IPS-20b (cell line): ENCODE measurements at regions not wholly inside any gene's neighbourhood (a gene's known extent, or its start where the extent isn't known, plus 50 kb on each side); places are given as distances from the start of the nearest gene placed in this dataset.

Experiments used
- H3K27ac ChIP-seq: one replicate; pipeline ENCODE4 v1.5.1; 2013; ENCODE audit warnings: low read length
- H3K27me3 ChIP-seq: 2 replicates; pipeline ENCODE4 v1.6.1; 2013; ENCODE audit warnings: mild to moderate bottlenecking, low read length, inconsistent platforms; ENCODE audit not compliant: insufficient read depth
- H3K36me3 ChIP-seq: 2 replicates; pipeline ENCODE4 v1.6.1; 2013; ENCODE audit warnings: low read depth, mild to moderate bottlenecking, inconsistent platforms, low read length, moderate library complexity; ENCODE audit not compliant: insufficient read depth
- H3K4me1 ChIP-seq: 2 replicates; pipeline ENCODE4 v1.6.1; 2013; ENCODE audit warnings: mild to moderate bottlenecking, control low read depth, inconsistent platforms, low read length, moderate library complexity; ENCODE audit not compliant: insufficient read depth
- H3K4me3 ChIP-seq: 2 replicates; pipeline ENCODE4 v1.5.1; 2013; ENCODE audit warnings: mild to moderate bottlenecking, low read length, inconsistent platforms
- H3K9ac ChIP-seq: 2 replicates; pipeline ENCODE4 v1.6.1; 2013; ENCODE audit warnings: low read depth, mild to moderate bottlenecking, inconsistent platforms, low read length, moderate library complexity
- H3K9me3 ChIP-seq: 2 replicates; pipeline ENCODE4 v1.6.1; 2013; ENCODE audit warnings: mild to moderate bottlenecking, low read depth, low read length, inconsistent platforms; ENCODE audit not compliant: insufficient read depth

DNA sequence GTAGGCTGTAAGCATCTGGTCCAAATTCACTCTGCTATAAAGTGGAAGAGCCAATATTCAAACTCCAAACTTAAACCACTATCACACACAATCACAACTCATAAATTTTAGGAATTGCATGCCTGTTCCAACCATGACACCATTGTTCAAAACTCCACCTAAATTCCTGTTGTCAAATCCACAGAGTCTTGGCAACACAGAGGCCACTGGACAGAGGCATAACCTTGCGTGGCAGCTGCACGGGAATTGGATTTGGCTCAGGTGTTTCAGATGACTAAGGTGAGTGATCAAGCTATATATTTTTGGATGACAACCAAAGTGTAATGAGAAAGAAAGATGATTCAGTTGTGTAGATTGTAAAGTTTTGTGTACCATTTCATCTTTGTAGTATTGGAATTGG, 422.7 kb upstream of the TNP1 start:
- Histone ChIP-seq H3K27me3 (peaks cover 24% of the 10 kb centered on the region), H3K27ac (no peak overlapping the region), H3K9me3 (peaks cover 3% of the 10 kb centered on the region), H3K9ac (no peak overlapping the region), H3K36me3 (no peaks in the 10 kb centered on the region), H3K4me3 (no peak overlapping the region), H3K4me1 (no peaks in the 10 kb centered on the region)

DNA sequence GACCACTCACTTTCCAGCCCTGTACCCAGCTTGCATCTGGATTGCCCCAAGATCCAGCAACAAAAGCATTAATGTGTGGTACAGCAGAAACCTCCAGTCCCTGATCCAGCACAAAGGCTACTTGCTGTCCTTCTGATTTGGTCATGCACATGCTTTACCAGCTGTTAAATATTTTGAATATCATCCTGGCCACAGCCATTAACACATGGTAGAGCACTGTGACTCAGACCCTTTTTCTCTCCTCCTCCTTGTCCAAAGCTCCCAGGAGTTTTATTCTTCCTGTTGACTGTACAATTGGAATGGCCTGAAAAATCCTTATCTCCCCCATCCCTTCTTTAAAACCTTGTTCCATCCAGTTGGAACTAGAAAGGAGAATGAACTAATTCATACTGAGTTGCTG, 419.7 kb upstream of the TNP1 start:
- no peaks in the 10 kb centered on the region for H3K36me3 ChIP-seq
- no peak overlapping the region for H3K4me3 ChIP-seq
- peaks cover 54% of the 10 kb centered on the region for H3K27me3 ChIP-seq
- no peak overlapping the region for H3K9ac ChIP-seq
- H3K4me1 ChIP-seq = no peaks in the 10 kb centered on the region
- no peak overlapping the region for H3K27ac ChIP-seq
- no peaks in the 10 kb centered on the region for H3K9me3 ChIP-seq

DNA sequence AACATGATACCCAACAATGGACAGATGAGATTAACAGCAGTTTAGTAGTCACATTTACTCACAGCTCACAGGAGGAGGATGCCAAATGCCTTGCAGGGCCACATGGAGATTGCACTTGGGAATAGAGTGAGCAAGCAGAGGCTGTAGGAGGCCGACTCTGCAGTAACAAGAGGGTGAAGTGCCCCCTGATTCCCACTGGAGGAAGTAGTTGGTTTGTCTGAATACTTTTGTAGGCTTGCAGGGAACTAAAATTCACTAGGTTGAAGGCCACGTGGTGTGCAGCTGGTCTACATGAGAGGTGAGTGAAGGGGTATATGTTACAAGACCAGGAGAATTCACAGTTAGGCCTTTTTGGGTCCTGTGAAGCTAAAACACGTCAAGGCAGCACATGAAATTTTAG, 419.3 kb upstream of the TNP1 start:
- peaks cover 58% of the 10 kb centered on the region for H3K27me3 ChIP-seq
- no peak overlapping the region for H3K4me3 ChIP-seq
- H3K36me3 ChIP-seq = no peaks in the 10 kb centered on the region
- H3K27ac ChIP-seq = no peak overlapping the region
- no peaks in the 10 kb centered on the region for H3K4me1 ChIP-seq
- no peak overlapping the region for H3K9ac ChIP-seq
- H3K9me3 ChIP-seq = no peaks in the 10 kb centered on the region

DNA sequence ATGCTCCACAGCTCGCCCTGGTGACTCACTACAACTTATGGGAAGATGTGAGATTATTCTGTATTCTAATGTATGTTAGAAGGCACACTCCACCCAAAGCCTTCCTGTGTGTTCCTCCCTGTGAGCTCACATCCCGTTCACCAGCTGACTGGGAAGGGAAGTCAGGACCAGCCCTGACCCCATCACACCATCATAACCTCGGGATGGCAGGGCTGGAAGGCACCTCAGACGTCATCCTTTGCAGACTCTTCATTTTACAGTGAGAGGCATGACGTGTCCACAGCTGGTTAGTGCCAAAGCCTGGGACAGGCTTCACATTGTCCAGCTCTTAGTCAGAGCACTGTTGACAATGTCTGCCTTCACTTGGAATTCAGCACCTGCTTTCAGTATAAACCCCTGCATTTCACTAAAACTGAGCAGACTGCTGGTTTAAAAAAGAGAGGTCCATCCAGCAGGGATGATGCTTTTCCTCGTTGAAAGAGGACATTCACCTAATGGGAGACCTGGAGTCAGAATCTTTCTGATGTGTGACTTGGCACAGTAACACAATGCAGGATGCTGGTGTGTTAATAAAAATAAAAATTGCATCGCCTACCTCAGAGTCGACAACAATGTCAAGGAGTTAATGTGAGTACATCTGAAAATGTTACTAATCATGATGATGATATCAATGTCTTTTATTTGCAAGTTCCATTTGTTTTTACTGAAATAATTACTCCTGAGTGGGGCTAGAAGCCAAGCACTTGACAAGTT, 418.0 kb upstream of the TNP1 start:
- no peaks in the 10 kb centered on the region for H3K36me3 ChIP-seq
- no peak overlapping the region for H3K9ac ChIP-seq
- H3K27me3 ChIP-seq = peaks cover 71% of the 10 kb centered on the region
- no peak overlapping the region for H3K4me3 ChIP-seq
- H3K9me3 ChIP-seq = no peaks in the 10 kb centered on the region
- H3K4me1 ChIP-seq = no peaks in the 10 kb centered on the region
- no peak overlapping the region for H3K27ac ChIP-seq

DNA sequence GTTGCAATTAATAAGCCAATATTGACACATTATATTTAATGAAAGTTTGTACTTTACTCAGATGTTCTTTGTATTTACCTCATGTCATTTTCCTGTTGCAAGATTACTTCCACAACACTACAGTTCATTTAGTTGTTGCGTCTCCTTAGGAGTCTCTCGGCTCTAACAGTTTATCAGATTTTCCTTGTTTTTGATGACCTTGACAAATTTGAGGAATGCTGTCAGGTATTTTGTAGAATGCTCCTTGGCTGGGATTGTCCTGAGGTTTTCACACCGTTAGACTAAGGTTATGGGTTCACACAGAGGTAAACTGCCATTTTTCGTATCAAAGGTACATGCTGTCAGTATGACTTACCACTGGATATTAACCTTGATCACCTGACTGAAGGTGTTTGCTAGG, 416.6 kb upstream of the TNP1 start:
- Histone ChIP-seq H3K27me3 (peaks cover 85% of the 10 kb centered on the region), H3K9ac (no peak overlapping the region), H3K4me3 (no peak overlapping the region), H3K9me3 (no peaks in the 10 kb centered on the region), H3K27ac (no peak overlapping the region), H3K4me1 (no peaks in the 10 kb centered on the region), H3K36me3 (no peaks in the 10 kb centered on the region)

DNA sequence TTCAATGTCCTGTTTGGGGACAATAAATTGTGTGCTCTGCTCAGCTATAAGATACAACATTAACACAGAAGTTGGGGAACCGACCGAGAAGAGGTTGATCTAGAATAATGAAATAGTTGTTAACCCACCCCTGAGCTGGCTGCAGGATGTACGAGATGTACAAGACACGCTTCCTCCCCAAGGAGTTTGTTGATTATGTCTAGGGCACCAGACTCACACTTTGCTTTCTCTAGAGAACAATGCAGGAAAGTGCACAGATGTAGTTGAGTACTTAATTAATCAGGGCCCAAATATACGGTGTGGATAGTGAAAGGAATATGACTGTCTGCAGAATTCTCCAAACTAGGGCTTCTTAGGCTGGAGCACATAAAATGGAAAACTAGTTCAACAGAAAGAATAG, 415.2 kb upstream of the TNP1 start:
- no peak overlapping the region for H3K27ac ChIP-seq
- H3K9ac ChIP-seq = no peak overlapping the region
- peaks cover 8% of the 10 kb centered on the region; the same call in 1 of the 2 replicates for H3K4me1 ChIP-seq
- H3K27me3 ChIP-seq = peaks cover 98% of the 10 kb centered on the region
- no peak overlapping the region for H3K4me3 ChIP-seq
- H3K36me3 ChIP-seq = no peaks in the 10 kb centered on the region
- H3K9me3 ChIP-seq = no peaks in the 10 kb centered on the region

DNA sequence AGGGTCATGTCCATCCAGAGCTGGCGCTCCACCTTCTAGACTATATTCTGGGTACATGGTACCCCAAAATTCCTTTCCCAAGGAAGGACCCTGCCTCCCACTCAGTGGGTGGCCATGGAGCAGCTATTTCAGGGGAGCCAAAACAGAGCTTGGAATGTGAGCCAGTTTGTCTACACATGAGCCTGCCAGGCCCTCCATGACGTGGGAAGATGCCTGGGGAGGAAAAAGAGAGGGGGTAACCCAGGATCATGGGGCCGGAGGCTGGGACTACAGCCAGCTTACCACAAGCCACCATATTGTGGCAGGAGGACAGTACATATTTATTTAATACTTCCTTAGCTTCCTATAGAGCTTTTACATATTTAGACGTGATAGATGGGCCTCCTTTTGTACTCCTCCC, 414.7 kb upstream of the TNP1 start:
- H3K4me3 ChIP-seq = no peak overlapping the region
- H3K27ac ChIP-seq = no peak overlapping the region
- peaks cover 100% of the 10 kb centered on the region for H3K27me3 ChIP-seq
- no peaks in the 10 kb centered on the region; the same call in 1 of the 2 replicates for H3K9me3 ChIP-seq
- peaks cover 12% of the 10 kb centered on the region for H3K4me1 ChIP-seq
- no peaks in the 10 kb centered on the region for H3K36me3 ChIP-seq
- no peak overlapping the region for H3K9ac ChIP-seq

DNA sequence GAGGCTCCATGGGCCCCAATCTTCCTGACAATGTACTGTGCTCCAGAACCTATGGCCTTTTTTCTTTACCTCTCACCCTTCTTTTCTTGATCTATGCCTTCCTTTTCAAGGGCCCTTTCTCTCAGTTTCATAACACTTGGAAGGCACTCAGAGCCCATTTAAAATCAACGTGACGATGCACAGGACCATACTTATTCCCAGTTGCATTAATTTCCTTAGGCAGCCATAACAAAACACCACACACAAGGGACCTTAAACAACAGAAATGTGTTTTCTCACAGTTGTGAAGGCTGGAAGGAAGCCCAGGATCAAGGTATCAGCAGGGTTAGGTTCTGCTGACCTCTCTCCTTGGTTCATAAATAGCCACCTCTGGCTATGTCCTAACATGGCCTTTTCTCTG, 414.0 kb upstream of the TNP1 start:
- Histone ChIP-seq H3K27ac (no peak overlapping the region), H3K27me3 (peaks cover 100% of the 10 kb centered on the region), H3K9ac (no peak overlapping the region), H3K4me3 (no peak overlapping the region), H3K9me3 (no peaks in the 10 kb centered on the region; the same call in 1 of the 2 replicates), H3K36me3 (no peaks in the 10 kb centered on the region), H3K4me1 (peaks cover 12% of the 10 kb centered on the region)

DNA sequence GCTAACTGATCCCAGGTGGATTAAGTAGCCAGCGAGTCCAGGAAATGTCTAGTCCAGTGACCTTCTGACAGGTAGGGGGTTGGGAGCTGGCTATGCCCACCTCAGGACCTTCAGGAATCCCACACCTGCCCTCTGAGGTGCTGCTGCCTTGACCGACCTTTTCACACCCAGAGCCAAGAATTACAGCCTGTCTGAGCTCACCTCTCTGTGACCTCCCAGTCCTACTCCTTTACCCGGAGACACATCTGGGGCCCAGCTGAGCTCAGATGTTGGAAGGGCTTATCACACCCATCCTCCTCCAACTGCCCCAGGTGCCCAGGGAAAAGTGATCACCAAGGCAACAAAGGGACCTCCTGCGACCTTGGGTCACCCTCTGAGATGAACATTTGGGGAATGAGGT, 413.3 kb upstream of the TNP1 start:
- Histone ChIP-seq H3K27ac (no peak overlapping the region), H3K9ac (no peak overlapping the region), H3K4me3 (no peak overlapping the region), H3K9me3 (peaks cover 2% of the 10 kb centered on the region), H3K4me1 (peaks cover 12% of the 10 kb centered on the region), H3K27me3 (peaks cover 100% of the 10 kb centered on the region), H3K36me3 (no peaks in the 10 kb centered on the region)

DNA sequence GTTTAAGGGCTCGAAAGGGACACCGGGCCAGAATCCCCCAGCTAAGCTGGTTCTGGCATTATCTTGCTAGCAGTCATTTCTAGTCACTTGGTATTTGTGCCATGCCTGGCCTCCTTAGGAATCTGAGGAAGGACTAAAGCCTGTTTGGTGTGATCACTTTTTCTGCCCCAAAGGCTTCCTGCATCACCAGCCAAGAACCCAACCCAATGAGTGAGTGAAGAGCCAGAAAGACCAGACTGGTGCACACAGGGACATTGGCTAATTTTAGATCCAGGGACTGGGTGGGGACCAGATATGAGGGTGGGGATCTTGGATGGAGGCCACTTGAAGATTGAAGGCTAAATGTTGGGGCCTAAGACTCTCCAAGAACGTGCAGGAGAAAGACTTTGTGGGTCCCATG, 411.9 kb upstream of the TNP1 start:
- H3K27me3 ChIP-seq = peaks cover 100% of the 10 kb centered on the region
- H3K36me3 ChIP-seq = no peaks in the 10 kb centered on the region
- peaks cover 12% of the 10 kb centered on the region for H3K4me1 ChIP-seq
- no peak overlapping the region for H3K27ac ChIP-seq
- peaks cover 16% of the 10 kb centered on the region for H3K9me3 ChIP-seq
- H3K9ac ChIP-seq = no peak overlapping the region
- no peak overlapping the region for H3K4me3 ChIP-seq

DNA sequence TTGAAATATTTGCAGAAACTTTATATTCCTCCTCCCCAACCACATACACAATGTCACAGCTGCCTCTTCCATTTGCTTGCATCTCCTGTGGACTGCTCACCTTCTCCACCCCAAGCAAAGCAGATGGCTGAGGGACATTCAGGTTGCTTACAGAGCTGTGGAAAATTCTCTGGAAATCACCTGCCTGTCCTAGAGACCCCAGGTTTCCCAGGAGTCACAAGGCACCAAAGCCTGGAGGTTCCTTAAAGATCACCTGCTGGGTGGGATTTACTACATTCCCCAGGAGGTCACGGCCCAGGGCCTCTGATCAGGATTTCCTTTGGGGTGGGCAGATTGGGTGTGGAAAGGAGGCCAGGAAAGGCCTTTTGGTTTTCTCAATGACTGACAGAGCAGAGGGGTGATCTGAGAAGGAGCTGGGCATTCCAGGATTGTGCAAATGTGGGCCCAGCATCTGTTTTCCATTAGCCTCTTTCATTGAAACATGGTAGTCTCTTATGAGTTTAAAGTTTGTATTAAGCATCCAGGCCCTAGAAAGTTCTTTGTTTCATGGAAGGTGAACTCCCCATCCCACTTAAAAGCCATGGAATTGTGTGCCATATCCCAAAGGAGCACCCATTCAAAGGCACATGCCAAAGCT, 410.7 kb upstream of the TNP1 start:
- peaks cover 12% of the 10 kb centered on the region for H3K4me1 ChIP-seq
- H3K27me3 ChIP-seq = peaks cover 100% of the 10 kb centered on the region
- H3K36me3 ChIP-seq = no peaks in the 10 kb centered on the region
- peaks cover 18% of the 10 kb centered on the region for H3K9me3 ChIP-seq
- H3K9ac ChIP-seq = no peak overlapping the region
- no peak overlapping the region for H3K27ac ChIP-seq
- no peak overlapping the region for H3K4me3 ChIP-seq
